ENCODE measurements at regions not wholly inside any gene's neighbourhood (a gene's known extent, or its start where the extent isn't known, plus 50 kb on each side); places are given as distances from the start of the nearest gene placed in this dataset.

DNA sequence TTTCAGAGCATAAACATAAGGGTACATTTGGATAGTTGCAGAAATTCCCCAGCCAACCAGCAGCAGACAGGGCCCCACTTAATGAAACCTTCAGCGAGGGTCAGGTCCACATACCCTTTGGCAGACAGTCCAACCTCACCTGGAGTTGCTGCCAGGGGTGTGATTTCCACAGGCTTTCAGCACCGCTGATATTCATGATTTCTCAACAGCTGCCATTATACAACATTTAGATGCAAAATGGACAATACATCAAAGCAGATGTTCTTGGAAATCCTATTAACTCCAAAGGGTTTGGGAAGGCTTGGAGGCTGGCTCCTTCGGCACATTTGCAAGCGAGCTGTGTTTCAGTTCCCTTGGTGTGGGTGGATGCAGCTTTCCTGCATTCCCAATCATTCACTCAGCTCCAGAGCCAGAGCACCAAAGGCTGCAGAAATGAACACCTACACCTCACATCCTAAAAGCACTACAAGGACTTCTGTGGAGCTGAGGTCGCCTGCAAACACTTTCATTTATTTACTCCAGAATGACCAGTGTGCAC, 147.2 kb upstream of the VSTM2B start:
- TF ChIP-seq, protein P1, sequence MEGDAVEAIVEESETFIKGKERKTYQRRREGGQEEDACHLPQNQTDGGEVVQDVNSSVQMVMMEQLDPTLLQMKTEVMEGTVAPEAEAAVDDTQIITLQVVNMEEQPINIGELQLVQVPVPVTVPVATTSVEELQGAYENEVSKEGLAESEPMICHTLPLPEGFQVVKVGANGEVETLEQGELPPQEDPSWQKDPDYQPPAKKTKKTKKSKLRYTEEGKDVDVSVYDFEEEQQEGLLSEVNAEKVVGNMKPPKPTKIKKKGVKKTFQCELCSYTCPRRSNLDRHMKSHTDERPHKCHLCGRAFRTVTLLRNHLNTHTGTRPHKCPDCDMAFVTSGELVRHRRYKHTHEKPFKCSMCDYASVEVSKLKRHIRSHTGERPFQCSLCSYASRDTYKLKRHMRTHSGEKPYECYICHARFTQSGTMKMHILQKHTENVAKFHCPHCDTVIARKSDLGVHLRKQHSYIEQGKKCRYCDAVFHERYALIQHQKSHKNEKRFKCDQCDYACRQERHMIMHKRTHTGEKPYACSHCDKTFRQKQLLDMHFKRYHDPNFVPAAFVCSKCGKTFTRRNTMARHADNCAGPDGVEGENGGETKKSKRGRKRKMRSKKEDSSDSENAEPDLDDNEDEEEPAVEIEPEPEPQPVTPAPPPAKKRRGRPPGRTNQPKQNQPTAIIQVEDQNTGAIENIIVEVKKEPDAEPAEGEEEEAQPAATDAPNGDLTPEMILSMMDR (IDR thresholded peaks at IDR 0.05) = no peak
- TF ChIP-seq EZH2 (IDR thresholded peaks at IDR 0.05) (no peak), EZH2phosphoT487 (IDR thresholded peaks at IDR 0.05) (no peak)
